ENCODE measurements at regions not wholly inside any gene's neighbourhood (a gene's known extent, or its start where the extent isn't known, plus 50 kb on each side); places are given as distances from the start of the nearest gene placed in this dataset.

DNA sequence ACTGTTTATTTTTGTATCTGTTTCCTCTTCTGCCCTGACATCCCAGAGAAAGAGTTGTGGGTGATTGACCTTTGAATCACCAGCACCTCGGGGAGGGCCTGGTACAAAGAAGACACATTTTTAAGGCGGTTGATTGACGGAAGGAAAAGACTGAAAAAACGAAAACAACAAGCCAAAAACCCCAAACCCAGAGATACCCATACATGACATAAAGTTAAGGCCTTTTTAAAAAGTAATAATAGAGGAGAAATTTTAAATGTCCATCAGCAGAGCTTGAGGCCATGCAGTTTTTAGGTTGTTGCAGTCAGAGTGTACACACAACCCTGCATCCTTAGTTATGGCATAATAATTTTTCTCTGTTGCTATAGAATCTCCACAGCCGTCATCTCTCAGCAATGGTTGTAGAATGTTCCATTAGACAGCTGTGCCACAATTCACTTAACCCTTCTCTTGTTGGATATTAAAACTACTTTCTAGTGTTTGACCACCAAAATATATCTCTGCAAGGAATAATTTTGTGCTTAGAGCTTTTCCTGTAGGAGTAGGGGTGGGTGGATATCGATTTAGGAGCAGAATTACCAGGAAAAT lies 110.2 kb downstream of the GNL3L start:
- Histone ChIP-seq H3K4me3 (replicated peaks in 1 of 3; ENCODE audit: low read depth in 2 of 3, low read length in 3 of 3) (peak overlapping the region; percentile 51 to 77 (median 67)), H3K27ac (ENCODE audit: low read depth in 1 of 2, low read length in 2 of 2) (peak overlapping the region; percentile 85 to 98), H3K27me3 (ENCODE audit: control insufficient read depth in 2 of 2, insufficient read depth in 2 of 2, low read length in 2 of 2) (no peaks in the 10 kb centered on the region), H3K4me1 (ENCODE audit: control insufficient read depth in 1 of 2, insufficient read depth in 2 of 2, low read length in 2 of 2) (peaks cover 9 to 12% of the 10 kb centered on the region in 2 donors), H3K4me2 (replicated peaks; ENCODE audit: extremely low read depth, low read length, poor library complexity, severe bottlenecking) (peak overlapping the region; percentile 55), H2AFZ (ENCODE audit: insufficient read depth, low read depth, low read length, poor library complexity, severe bottlenecking) (peak overlapping the region; percentile 64), H3K36me3 (replicated peaks in 1 of 2; ENCODE audit: control insufficient read depth in 1 of 2, insufficient read depth in 2 of 2, low read length in 2 of 2) (no peaks in the 10 kb centered on the region), H4K20me1 (ENCODE audit: insufficient read depth, low read length) (no peaks in the 10 kb centered on the region), H3K9ac (ENCODE audit: insufficient read depth, low read length, poor library complexity, severe bottlenecking) (peak overlapping the region; percentile 66), H3K9me3 (replicated peaks in 1 of 2; ENCODE audit: control insufficient read depth in 1 of 2, insufficient read depth in 1 of 2, low read length in 2 of 2) (no peaks in the 10 kb centered on the region), H3K79me2 (ENCODE audit: insufficient read depth, low read length) (no peaks in the 10 kb centered on the region)
- peak overlapping the region; percentile 86 to 92 for H3K4me3 Mint-ChIP-seq
- peaks cover 0 to 6% (median 1%) of the 10 kb centered on the region in 3 donors for H3K27me3 Mint-ChIP-seq (ENCODE audit: low read depth in 3 of 3)
- intact Hi-C loops (cut with micrococcal nuclease), result loop anchor here (10.0 kb wide), 4 partner anchors 165 to 515 kb away; partner anchors contain the start of genes APEX2 (in 1 of the 2) and MAGED2 (in 1 of the 2)
- peaks cover 0 to 7% (median 0%) of the 10 kb centered on the region in 7 donors for H3K9me3 Mint-ChIP-seq
- H3K36me3 Mint-ChIP-seq, result no peaks in the 10 kb centered on the region
- WGBS (ENCODE audit: insufficient coverage), result 100% methylated on average over 1 of the region's 6 CpGs
- TF ChIP-seq, protein P1, sequence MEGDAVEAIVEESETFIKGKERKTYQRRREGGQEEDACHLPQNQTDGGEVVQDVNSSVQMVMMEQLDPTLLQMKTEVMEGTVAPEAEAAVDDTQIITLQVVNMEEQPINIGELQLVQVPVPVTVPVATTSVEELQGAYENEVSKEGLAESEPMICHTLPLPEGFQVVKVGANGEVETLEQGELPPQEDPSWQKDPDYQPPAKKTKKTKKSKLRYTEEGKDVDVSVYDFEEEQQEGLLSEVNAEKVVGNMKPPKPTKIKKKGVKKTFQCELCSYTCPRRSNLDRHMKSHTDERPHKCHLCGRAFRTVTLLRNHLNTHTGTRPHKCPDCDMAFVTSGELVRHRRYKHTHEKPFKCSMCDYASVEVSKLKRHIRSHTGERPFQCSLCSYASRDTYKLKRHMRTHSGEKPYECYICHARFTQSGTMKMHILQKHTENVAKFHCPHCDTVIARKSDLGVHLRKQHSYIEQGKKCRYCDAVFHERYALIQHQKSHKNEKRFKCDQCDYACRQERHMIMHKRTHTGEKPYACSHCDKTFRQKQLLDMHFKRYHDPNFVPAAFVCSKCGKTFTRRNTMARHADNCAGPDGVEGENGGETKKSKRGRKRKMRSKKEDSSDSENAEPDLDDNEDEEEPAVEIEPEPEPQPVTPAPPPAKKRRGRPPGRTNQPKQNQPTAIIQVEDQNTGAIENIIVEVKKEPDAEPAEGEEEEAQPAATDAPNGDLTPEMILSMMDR (IDR thresholded peaks at IDR 0.05), result peak; percentile 25
- H3K27ac Mint-ChIP-seq, result peak overlapping the region; percentile 97 to 99 (median 98)
- H3K4me1 Mint-ChIP-seq, result peaks cover 4% of the 10 kb centered on the region
- DNase-seq, result no peak

DNA sequence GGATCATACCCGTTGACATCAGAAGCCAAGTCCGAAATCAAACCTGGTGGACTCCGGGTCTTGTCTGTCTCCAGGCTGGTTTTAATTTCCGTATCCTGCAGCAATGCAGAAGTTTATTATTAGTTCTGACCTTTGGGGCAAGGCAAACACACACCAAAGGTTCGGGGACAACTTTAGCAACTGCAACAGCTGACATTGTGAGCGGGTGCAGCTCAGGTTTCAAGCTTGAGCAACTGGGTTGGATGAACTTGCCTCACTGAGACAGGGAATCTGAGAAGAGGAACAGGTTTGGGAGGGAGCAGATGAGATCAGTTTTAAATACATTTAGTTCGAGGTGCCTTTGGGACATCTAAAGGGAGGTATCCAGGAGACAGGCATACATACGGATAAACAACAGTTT lies 110.7 kb downstream of the GNL3L start:
- peaks cover 4% of the 10 kb centered on the region for H3K4me1 Mint-ChIP-seq
- 89% methylated on average over 6 of the region's 8 CpGs for WGBS (ENCODE audit: insufficient coverage)
- H4K20me1 ChIP-seq (ENCODE audit: insufficient read depth, low read length), result no peaks in the 10 kb centered on the region
- no peak overlapping the region for H3K27ac ChIP-seq (ENCODE audit: low read depth in 1 of 2, low read length in 2 of 2)
- peaks cover 0 to 3% (median 0%) of the 10 kb centered on the region in 7 donors for H3K9me3 Mint-ChIP-seq
- no peaks in the 10 kb centered on the region for H3K79me2 ChIP-seq (ENCODE audit: insufficient read depth, low read length)
- H3K4me2 ChIP-seq (replicated peaks; ENCODE audit: extremely low read depth, low read length, poor library complexity, severe bottlenecking), result no peak overlapping the region
- no peak overlapping the region for H2AFZ ChIP-seq (ENCODE audit: insufficient read depth, low read depth, low read length, poor library complexity, severe bottlenecking)
- TF ChIP-seq, protein P1 (IDR thresholded peaks at IDR 0.05), result no peak
- no peak overlapping the region for H3K4me3 Mint-ChIP-seq
- H3K27ac Mint-ChIP-seq, result peak overlapping the region in 2 of 7 donors; percentile 72 to 98
- no peaks in the 10 kb centered on the region for H3K27me3 ChIP-seq (ENCODE audit: control insufficient read depth in 2 of 2, insufficient read depth in 2 of 2, low read length in 2 of 2)
- no peaks in the 10 kb centered on the region for H3K9me3 ChIP-seq (replicated peaks in 1 of 2; ENCODE audit: control insufficient read depth in 1 of 2, insufficient read depth in 1 of 2, low read length in 2 of 2)
- no peak overlapping the region for H3K9ac ChIP-seq (ENCODE audit: insufficient read depth, low read length, poor library complexity, severe bottlenecking)
- no peaks in the 10 kb centered on the region for H3K36me3 ChIP-seq (replicated peaks in 1 of 2; ENCODE audit: control insufficient read depth in 1 of 2, insufficient read depth in 2 of 2, low read length in 2 of 2)
- peaks cover 9 to 12% of the 10 kb centered on the region in 2 donors for H3K4me1 ChIP-seq (ENCODE audit: control insufficient read depth in 1 of 2, insufficient read depth in 2 of 2, low read length in 2 of 2)
- no peaks in the 10 kb centered on the region for H3K36me3 Mint-ChIP-seq
- peaks cover 0 to 6% (median 1%) of the 10 kb centered on the region in 3 donors for H3K27me3 Mint-ChIP-seq (ENCODE audit: low read depth in 3 of 3)
- H3K4me3 ChIP-seq (replicated peaks in 1 of 3; ENCODE audit: low read depth in 2 of 3, low read length in 3 of 3), result no peak overlapping the region
- no peak for DNase-seq
- intact Hi-C loops (cut with micrococcal nuclease), result loop anchor here (10.0 kb wide), 4 partner anchors 164 to 514 kb away; partner anchors contain the start of genes APEX2 (in 1 of the 2) and MAGED2 (in 1 of the 2)
